HL-60 (cell line): ENCODE measurements at regions not wholly inside any gene's neighbourhood (a gene's known extent, or its start where the extent isn't known, plus 50 kb on each side); places are given as distances from the start of the nearest gene placed in this dataset.

Experiments used
- DNase-seq, 2 experiments: peaks; one replicate each; pipeline ENCODE4 v3.0.0-alpha.2; 2010 to 2020; ENCODE audit warnings: low read depth in 1 of 2, low spot score in 1 of 2
- H3K27ac ChIP-seq: fragments of 250-450 bp; sonication (Bioruptor Pico); replicated peaks from 2 replicates; pipeline ENCODE4 v1.5.1; 2020; ENCODE audit warnings: mild to moderate bottlenecking, moderate library complexity
- H3K27me3 ChIP-seq: fragments of 250-450 bp; sonication (Bioruptor Pico); 2 replicates; pipeline ENCODE4 v1.5.1; 2021; ENCODE audit warnings: mild to moderate bottlenecking, moderate library complexity; ENCODE audit not compliant: insufficient read depth, poor library complexity, severe bottlenecking
- H3K4me3 ChIP-seq: replicated peaks from 2 replicates; pipeline ENCODE4 v1.5.1; 2011; ENCODE audit warnings: mild to moderate bottlenecking, control low read depth, low read length; ENCODE audit not compliant: insufficient read depth
- GABPA ChIP-seq: IDR thresholded peaks from 2 replicates; pipeline ENCODE4 v1.6.1; 2012; ENCODE audit warnings: low read depth
- POLR2AphosphoS5 ChIP-seq: IDR thresholded peaks from 2 replicates; pipeline ENCODE4 v1.6.1; 2012; ENCODE audit warnings: low read depth
- SPI1 ChIP-seq: IDR thresholded peaks from 2 replicates; pipeline ENCODE4 v1.6.1; 2012; ENCODE audit warnings: low read depth, mild to moderate bottlenecking, borderline replicate concordance
- TF ChIP-seq, protein P1 (sequence below): IDR thresholded peaks from 2 replicates; pipeline ENCODE4 v1.6.1; 2012; ENCODE audit warnings: low read depth; ENCODE audit not compliant: insufficient replicate concordance
- TF ChIP-seq, protein P2 (sequence below): IDR thresholded peaks from one replicate; pipeline ENCODE4 v1.5.1; 2011; ENCODE audit warnings: low read length, control low read depth, inconsistent platforms; ENCODE audit not compliant: insufficient read depth

DNA sequence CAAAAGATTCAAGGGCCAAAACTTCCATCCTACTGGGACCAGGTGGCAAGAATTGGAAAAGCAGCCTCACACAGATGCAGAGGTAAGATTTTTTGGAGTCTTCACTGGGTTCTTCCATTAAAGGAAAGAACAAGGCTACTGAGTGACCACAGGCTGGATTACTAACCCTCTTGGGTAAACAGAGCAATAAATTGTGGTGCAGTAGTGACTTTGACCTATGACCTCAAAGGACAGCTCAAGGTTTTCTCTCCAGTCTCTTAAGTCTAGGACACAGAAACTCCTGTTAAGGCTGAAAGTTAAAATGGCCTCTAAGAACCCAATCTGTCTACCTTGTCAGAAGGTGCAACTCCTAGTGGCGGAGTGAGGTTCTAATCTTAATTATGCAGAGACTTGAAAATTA, 464.9 kb downstream of the SMARCA1 start:
- H3K27me3 ChIP-seq = no peaks in the 10 kb centered on the region
- H3K27ac ChIP-seq = no peak overlapping the region
- no peak overlapping the region for H3K4me3 ChIP-seq
- no peak for TF ChIP-seq GABPA
- no peak for TF ChIP-seq SPI1
- TF ChIP-seq, protein P1, sequence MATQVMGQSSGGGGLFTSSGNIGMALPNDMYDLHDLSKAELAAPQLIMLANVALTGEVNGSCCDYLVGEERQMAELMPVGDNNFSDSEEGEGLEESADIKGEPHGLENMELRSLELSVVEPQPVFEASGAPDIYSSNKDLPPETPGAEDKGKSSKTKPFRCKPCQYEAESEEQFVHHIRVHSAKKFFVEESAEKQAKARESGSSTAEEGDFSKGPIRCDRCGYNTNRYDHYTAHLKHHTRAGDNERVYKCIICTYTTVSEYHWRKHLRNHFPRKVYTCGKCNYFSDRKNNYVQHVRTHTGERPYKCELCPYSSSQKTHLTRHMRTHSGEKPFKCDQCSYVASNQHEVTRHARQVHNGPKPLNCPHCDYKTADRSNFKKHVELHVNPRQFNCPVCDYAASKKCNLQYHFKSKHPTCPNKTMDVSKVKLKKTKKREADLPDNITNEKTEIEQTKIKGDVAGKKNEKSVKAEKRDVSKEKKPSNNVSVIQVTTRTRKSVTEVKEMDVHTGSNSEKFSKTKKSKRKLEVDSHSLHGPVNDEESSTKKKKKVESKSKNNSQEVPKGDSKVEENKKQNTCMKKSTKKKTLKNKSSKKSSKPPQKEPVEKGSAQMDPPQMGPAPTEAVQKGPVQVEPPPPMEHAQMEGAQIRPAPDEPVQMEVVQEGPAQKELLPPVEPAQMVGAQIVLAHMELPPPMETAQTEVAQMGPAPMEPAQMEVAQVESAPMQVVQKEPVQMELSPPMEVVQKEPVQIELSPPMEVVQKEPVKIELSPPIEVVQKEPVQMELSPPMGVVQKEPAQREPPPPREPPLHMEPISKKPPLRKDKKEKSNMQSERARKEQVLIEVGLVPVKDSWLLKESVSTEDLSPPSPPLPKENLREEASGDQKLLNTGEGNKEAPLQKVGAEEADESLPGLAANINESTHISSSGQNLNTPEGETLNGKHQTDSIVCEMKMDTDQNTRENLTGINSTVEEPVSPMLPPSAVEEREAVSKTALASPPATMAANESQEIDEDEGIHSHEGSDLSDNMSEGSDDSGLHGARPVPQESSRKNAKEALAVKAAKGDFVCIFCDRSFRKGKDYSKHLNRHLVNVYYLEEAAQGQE = no peak
- DNase-seq = no peak

DNA sequence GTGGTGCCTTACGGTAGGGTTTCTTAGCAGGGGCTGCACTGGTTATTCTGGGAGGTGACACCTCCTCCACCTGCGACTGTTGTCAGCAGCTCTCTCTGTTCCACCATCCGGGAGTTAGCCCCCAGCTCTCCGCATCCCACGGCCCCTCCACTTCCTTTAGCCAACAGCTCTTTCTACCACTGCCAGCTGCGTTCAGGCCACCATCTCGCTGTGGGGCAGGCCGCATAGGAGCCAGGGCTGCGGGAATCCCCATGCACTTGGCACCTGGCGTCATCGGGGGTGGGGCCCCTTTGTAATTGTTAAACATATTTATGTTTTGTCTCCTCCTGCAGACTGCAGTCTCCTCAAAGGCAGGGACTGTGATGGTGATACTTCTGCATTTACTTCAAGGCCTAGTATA, 480.2 kb downstream of the SMARCA1 start:
- TF ChIP-seq, protein P1 = no peak
- TF ChIP-seq, protein P2, sequence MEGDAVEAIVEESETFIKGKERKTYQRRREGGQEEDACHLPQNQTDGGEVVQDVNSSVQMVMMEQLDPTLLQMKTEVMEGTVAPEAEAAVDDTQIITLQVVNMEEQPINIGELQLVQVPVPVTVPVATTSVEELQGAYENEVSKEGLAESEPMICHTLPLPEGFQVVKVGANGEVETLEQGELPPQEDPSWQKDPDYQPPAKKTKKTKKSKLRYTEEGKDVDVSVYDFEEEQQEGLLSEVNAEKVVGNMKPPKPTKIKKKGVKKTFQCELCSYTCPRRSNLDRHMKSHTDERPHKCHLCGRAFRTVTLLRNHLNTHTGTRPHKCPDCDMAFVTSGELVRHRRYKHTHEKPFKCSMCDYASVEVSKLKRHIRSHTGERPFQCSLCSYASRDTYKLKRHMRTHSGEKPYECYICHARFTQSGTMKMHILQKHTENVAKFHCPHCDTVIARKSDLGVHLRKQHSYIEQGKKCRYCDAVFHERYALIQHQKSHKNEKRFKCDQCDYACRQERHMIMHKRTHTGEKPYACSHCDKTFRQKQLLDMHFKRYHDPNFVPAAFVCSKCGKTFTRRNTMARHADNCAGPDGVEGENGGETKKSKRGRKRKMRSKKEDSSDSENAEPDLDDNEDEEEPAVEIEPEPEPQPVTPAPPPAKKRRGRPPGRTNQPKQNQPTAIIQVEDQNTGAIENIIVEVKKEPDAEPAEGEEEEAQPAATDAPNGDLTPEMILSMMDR = no peak
- TF ChIP-seq SPI1 (no peak), POLR2AphosphoS5 (no peak), GABPA (no peak)
- DNase-seq = no peak

DNA sequence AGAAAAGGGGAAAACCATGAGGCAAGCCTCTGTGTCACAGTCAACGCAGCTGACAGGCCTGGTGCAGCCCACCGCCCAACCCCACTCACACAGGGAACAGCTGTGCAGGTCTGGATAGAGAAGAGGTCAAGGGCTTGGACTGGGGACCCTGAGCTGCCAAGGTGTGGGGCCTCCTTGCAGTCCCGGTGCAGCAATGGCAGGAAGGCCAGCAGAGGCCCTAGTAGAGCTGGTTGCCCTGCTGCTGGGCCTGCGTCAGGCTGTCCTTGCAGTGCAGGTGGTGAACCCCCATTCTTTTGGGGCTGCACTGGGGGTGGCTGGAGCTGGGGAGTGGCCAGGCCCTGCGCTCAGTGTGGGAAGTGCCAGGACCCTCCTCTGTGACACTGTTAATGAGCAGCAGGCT, 482.0 kb downstream of the SMARCA1 start:
- no peak overlapping the region for H3K4me3 ChIP-seq
- TF ChIP-seq, protein P1 = no peak
- TF ChIP-seq, protein P2 = no peak
- TF ChIP-seq SPI1 = no peak
- no peak for TF ChIP-seq GABPA
- no peak for TF ChIP-seq POLR2AphosphoS5
- no peak for DNase-seq
- no peaks in the 10 kb centered on the region for H3K27me3 ChIP-seq
- H3K27ac ChIP-seq = no peak overlapping the region

More for the DNA sequence above, 480.2 kb downstream of the SMARCA1 start:
- no peak overlapping the region for H3K27ac ChIP-seq
- H3K27me3 ChIP-seq = no peaks in the 10 kb centered on the region
- H3K4me3 ChIP-seq = no peak overlapping the region

DNA sequence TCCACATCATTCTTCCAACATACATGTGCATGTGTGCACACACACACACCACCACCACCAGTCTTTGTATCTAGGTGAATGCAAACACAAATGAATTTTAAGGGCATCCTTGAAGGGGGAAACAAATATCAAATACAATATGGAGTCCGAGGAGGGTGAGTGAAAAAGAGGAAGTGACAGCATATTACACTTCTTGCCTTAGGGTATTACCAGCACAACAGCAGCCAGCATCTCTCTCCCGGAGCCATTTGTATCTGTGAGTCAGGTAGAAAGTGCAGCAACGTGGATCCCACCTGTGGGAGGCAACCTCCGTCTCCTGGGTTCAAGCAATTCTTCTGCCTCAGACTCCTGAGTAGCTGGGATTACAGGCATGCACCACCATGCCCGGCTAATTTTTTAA, 483.2 kb downstream of the SMARCA1 start:
- no peak for DNase-seq
- Histone ChIP-seq H3K27ac (no peak overlapping the region), H3K4me3 (no peak overlapping the region), H3K27me3 (no peaks in the 10 kb centered on the region)
- TF ChIP-seq POLR2AphosphoS5 (no peak), SPI1 (peak; percentile 75)
